ENCODE measurements at regions not wholly inside any gene's neighbourhood (a gene's known extent, or its start where the extent isn't known, plus 50 kb on each side); places are given as distances from the start of the nearest gene placed in this dataset.

DNA sequence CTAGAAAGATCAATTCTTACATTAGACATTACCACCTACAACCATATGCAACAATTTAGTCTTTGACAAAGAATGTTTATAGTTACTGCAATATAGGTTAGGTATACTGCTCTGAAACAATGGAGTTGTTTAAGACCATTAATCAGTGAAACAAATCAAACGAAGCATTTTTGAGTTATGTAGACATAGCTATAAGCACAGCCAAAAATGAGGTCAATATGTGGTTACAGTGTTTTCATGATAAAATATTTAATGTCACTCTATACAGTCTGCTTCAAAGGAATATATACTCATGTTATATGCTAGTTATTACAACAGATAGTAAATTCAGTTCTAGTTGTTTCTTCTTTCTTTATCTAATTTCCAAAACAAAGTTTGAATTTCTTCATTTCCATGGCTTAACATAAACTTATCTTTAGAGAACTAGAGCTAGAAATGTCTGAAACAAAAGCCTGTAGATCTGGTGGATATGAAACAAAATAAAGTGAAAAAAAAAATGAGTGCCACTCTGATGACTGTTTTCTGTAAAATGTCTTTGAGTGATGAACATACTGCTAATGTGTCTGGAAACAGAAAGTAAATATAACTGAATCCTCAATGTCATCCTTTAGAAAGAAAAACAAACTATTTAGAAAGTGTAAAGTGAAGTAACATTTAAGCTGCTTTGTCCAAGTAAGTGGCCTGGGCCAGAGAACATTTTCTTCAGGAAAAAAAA, 809.0 kb downstream of the FAT4 start:
- Mint-ChIP-seq H3K27ac (no peak overlapping the region), H3K9me3 (peaks cover 24% of the 10 kb centered on the region)
- intact Hi-C loops (cut with micrococcal nuclease) = no loop called here

GRCh38 chr4:126124818-126125217, 810.1 kb downstream of the FAT4 start:
- Mint-ChIP-seq H3K27ac (no peak overlapping the region), H3K36me3 (ENCODE audit: low read depth) (no peaks in the 10 kb centered on the region), H3K4me1 (ENCODE audit: low read depth) (no peaks in the 10 kb centered on the region), H3K27me3 (no peaks in the 10 kb centered on the region), H3K9me3 (peaks cover 23% of the 10 kb centered on the region), H3K4me3 (no peak overlapping the region)
- intact Hi-C loops (cut with micrococcal nuclease) = no loop called here

More for the DNA sequence above, 809.0 kb downstream of the FAT4 start:
- Mint-ChIP-seq H3K36me3 (ENCODE audit: low read depth) (no peaks in the 10 kb centered on the region), H3K4me1 (ENCODE audit: low read depth) (no peaks in the 10 kb centered on the region), H3K4me3 (no peak overlapping the region), H3K27me3 (no peaks in the 10 kb centered on the region)

DNA sequence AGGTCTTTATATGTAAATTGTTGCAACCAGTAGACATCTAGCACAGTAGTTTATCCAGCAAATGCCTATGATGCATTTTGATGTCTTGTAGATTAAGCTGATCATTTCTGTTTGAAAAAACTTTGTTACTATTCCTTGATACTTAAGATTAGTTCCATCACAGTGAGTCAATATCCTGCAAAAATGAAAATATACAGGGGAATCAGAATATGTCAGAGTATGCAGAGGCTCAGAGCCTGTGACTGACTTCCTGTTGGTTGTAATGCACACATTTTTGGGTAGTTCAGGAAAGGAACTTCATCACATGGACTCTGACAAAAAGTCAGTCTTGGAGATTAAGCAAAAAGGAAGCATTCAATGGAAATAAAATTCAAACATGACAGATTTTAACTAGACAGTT, 815.5 kb downstream of the FAT4 start:
- Mint-ChIP-seq H3K9me3 (peaks cover 60% of the 10 kb centered on the region), H3K27me3 (no peaks in the 10 kb centered on the region), H3K4me3 (no peak overlapping the region), H3K36me3 (ENCODE audit: low read depth) (no peaks in the 10 kb centered on the region), H3K27ac (no peak overlapping the region), H3K4me1 (ENCODE audit: low read depth) (no peaks in the 10 kb centered on the region)
- intact Hi-C loops (cut with micrococcal nuclease) = no loop called here

- intact Hi-C loops (cut with micrococcal nuclease) = no loop called here
- no peaks in the 10 kb centered on the region for H3K36me3 Mint-ChIP-seq (ENCODE audit: low read depth)
- H3K27me3 Mint-ChIP-seq = no peaks in the 10 kb centered on the region
- H3K4me1 Mint-ChIP-seq (ENCODE audit: low read depth) = no peaks in the 10 kb centered on the region
- no peak overlapping the region for H3K27ac Mint-ChIP-seq
- H3K4me3 Mint-ChIP-seq = no peak overlapping the region
- peaks cover 21% of the 10 kb centered on the region for H3K9me3 Mint-ChIP-seq
These were observed 822.4 kb downstream of the FAT4 start for GRCh38 chr4:126136922-126137781.

DNA sequence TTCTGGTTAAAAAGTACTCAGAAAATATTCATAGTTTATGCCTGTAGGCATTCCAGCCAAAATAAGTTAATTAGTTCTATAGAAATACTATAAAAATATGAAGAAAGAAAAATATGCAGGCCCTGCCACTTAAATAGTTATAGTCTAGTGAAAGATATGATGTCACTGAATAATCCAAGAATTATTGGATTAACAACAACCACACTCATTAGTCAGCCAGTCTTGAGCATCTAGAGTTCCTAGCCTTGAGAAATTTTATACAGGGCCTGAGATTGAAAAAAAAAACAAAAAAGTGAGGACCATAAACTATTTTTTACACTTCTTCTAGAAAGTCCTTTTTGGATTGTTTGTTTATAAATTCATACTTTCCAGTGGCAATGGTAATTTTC, 823.0 kb downstream of the FAT4 start:
- no peak overlapping the region for H3K27ac Mint-ChIP-seq
- intact Hi-C loops (cut with micrococcal nuclease) = no loop called here
- H3K4me3 Mint-ChIP-seq = no peak overlapping the region
- H3K36me3 Mint-ChIP-seq (ENCODE audit: low read depth) = no peaks in the 10 kb centered on the region
- H3K4me1 Mint-ChIP-seq (ENCODE audit: low read depth) = no peaks in the 10 kb centered on the region
- no peaks in the 10 kb centered on the region for H3K27me3 Mint-ChIP-seq
- H3K9me3 Mint-ChIP-seq = peaks cover 17% of the 10 kb centered on the region

DNA sequence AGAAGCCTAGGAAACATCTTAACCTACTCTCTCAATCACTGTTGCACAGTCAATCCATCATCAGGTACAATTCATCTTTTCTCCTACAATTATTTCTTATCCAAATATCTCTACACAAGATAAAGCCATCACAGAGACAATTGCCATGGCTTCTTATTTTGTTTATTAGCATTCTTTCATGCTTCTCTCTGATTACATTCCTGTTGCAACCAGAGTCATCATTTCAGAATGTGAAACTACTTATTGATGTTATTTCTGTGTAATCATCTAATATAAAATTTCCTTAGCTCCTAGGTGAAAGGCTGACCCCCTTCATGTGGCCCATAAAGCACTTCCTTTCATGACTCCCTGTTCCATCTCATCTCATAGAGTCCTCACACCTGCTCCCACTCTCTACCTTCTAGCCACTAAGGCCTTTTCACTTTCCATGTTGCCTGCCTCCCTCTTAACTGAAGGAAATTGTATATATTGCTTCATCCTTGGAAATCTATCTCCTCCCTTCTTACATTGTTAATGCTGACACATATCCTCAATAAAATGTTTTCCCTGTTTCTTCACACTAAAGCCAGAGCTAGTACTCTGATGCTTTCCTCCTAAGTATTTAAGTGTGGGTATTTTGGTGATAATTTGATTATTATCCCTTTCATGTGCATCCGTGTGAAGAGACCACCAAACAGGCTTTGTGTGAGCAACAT, 829.9 kb downstream of the FAT4 start:
- no peak overlapping the region for H3K4me3 Mint-ChIP-seq
- intact Hi-C loops (cut with micrococcal nuclease) = no loop called here
- H3K27me3 Mint-ChIP-seq = no peaks in the 10 kb centered on the region
- H3K36me3 Mint-ChIP-seq (ENCODE audit: low read depth) = no peaks in the 10 kb centered on the region
- no peaks in the 10 kb centered on the region for H3K4me1 Mint-ChIP-seq (ENCODE audit: low read depth)
- H3K27ac Mint-ChIP-seq = no peak overlapping the region
- peaks cover 13% of the 10 kb centered on the region for H3K9me3 Mint-ChIP-seq

DNA sequence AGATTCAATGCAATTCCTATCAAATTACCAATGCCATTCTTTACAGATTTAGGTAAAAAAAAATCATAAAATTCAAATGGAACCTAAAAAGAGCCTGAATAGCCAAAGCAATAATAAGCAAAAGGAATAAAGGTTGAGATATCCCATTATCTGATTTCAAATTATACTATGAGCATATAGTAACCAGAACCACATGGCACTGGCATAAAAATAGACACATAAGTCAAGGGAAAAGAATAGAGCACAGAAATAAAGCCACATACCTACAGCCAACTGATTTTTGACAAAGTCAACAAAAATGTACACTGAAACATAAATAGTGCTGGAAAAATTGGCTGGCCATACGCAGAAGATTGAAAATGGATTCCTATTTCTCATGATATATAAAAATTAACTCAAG, 853.7 kb downstream of the FAT4 start:
- no peaks in the 10 kb centered on the region for H3K9me3 Mint-ChIP-seq
- no peak overlapping the region for H3K27ac Mint-ChIP-seq
- no peak overlapping the region for H3K4me3 Mint-ChIP-seq
- no peaks in the 10 kb centered on the region for H3K36me3 Mint-ChIP-seq (ENCODE audit: low read depth)
- intact Hi-C loops (cut with micrococcal nuclease) = no loop called here
- H3K4me1 Mint-ChIP-seq (ENCODE audit: low read depth) = no peaks in the 10 kb centered on the region
- H3K27me3 Mint-ChIP-seq = no peaks in the 10 kb centered on the region

GRCh38 chr4:126172126-126172525, 857.4 kb downstream of the FAT4 start:
- Mint-ChIP-seq H3K27me3 (no peaks in the 10 kb centered on the region), H3K36me3 (ENCODE audit: low read depth) (no peaks in the 10 kb centered on the region), H3K4me3 (no peak overlapping the region), H3K9me3 (peaks cover 17% of the 10 kb centered on the region), H3K4me1 (ENCODE audit: low read depth) (no peaks in the 10 kb centered on the region), H3K27ac (no peak overlapping the region)
- intact Hi-C loops (cut with micrococcal nuclease) = no loop called here

- no peaks in the 10 kb centered on the region for H3K27me3 Mint-ChIP-seq
- intact Hi-C loops (cut with micrococcal nuclease) = no loop called here
- no peaks in the 10 kb centered on the region for H3K4me1 Mint-ChIP-seq (ENCODE audit: low read depth)
- H3K4me3 Mint-ChIP-seq = no peak overlapping the region
- H3K9me3 Mint-ChIP-seq = peaks cover 22% of the 10 kb centered on the region
- no peaks in the 10 kb centered on the region for H3K36me3 Mint-ChIP-seq (ENCODE audit: low read depth)
- H3K27ac Mint-ChIP-seq = no peak overlapping the region
These were observed 859.9 kb downstream of the FAT4 start for GRCh38 chr4:126174627-126175026.

DNA sequence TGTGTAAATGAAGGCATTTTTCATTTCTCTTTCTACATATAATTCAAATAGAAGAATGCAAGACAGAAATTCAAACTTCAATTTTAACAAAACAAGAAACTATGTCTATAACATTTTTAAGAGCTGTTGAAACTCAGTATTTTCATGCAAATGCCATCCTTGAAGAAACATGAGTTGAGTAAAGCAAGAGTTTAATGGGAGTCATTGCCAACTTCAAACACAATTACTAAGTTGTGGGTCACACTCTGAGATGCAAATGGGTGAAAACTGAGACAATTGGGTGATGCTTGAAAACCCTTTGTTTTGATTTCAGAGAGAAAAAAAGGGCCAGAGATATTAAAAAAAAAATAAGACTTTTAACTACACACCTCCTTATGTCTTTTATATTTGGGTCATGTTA, 865.9 kb downstream of the FAT4 start:
- Mint-ChIP-seq H3K9me3 (peaks cover 13% of the 10 kb centered on the region), H3K4me3 (no peak overlapping the region)
- intact Hi-C loops (cut with micrococcal nuclease) = no loop called here

GRCh38 chr4:126182336-126182735, 867.6 kb downstream of the FAT4 start:
- no peak overlapping the region for H3K4me3 Mint-ChIP-seq
- no peaks in the 10 kb centered on the region for H3K27me3 Mint-ChIP-seq
- H3K4me1 Mint-ChIP-seq (ENCODE audit: low read depth) = no peaks in the 10 kb centered on the region
- peaks cover 3% of the 10 kb centered on the region for H3K9me3 Mint-ChIP-seq
- no peaks in the 10 kb centered on the region for H3K36me3 Mint-ChIP-seq (ENCODE audit: low read depth)
- intact Hi-C loops (cut with micrococcal nuclease) = no loop called here
- H3K27ac Mint-ChIP-seq = no peak overlapping the region

More for the DNA sequence above, 865.9 kb downstream of the FAT4 start:
- no peak overlapping the region for H3K27ac Mint-ChIP-seq
- H3K27me3 Mint-ChIP-seq = no peaks in the 10 kb centered on the region
- no peaks in the 10 kb centered on the region for H3K36me3 Mint-ChIP-seq (ENCODE audit: low read depth)
- H3K4me1 Mint-ChIP-seq (ENCODE audit: low read depth) = no peaks in the 10 kb centered on the region

- Mint-ChIP-seq H3K27ac (no peak overlapping the region), H3K4me1 (ENCODE audit: low read depth) (no peaks in the 10 kb centered on the region), H3K36me3 (ENCODE audit: low read depth) (no peaks in the 10 kb centered on the region), H3K9me3 (peaks cover under 1% of the 10 kb centered on the region), H3K4me3 (no peak overlapping the region), H3K27me3 (no peaks in the 10 kb centered on the region)
- intact Hi-C loops (cut with micrococcal nuclease) = no loop called here
These were observed 868.0 kb downstream of the FAT4 start for GRCh38 chr4:126182786-126183185.

DNA sequence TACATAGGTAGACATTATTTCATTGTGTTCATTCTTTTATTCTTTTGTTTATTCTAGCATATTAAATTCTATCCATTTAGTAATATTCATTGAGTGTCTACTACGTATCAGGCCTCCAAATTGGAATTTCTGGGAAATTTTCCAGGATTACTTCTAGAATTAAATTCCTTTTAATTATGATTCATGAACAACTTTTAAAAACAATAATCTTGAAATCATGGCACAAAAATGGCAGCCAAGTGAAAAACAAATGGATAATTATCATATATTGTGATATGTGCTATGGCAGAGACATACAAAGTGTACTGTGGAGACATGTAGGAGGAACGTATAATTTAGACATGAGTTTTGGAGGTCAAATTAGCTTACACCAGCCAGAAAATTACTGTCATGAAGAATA, 868.5 kb downstream of the FAT4 start:
- intact Hi-C loops (cut with micrococcal nuclease) = no loop called here
- H3K27ac Mint-ChIP-seq = no peak overlapping the region
- H3K9me3 Mint-ChIP-seq = peaks cover 5% of the 10 kb centered on the region
- no peaks in the 10 kb centered on the region for H3K27me3 Mint-ChIP-seq
- no peak overlapping the region for H3K4me3 Mint-ChIP-seq
- no peaks in the 10 kb centered on the region for H3K36me3 Mint-ChIP-seq (ENCODE audit: low read depth)
- H3K4me1 Mint-ChIP-seq (ENCODE audit: low read depth) = no peaks in the 10 kb centered on the region

GRCh38 chr4:126191536-126191935, 876.8 kb downstream of the FAT4 start:
- no peak overlapping the region for H3K27ac Mint-ChIP-seq
- no peak overlapping the region for H3K4me3 Mint-ChIP-seq
- no peaks in the 10 kb centered on the region for H3K4me1 Mint-ChIP-seq (ENCODE audit: low read depth)
- peaks cover 33% of the 10 kb centered on the region for H3K9me3 Mint-ChIP-seq
- no peaks in the 10 kb centered on the region for H3K27me3 Mint-ChIP-seq
- H3K36me3 Mint-ChIP-seq (ENCODE audit: low read depth) = no peaks in the 10 kb centered on the region
- intact Hi-C loops (cut with micrococcal nuclease) = no loop called here

Data from dendritic cell treated with granulocyte-macrophage colony-stimulating factor and Interleukin-4, amounts not matched to agents 40 ng/mL and 50 ng/mL, for 4 days (primary cell).